ENCODE measurements at regions not wholly inside any gene's neighbourhood (a gene's known extent, or its start where the extent isn't known, plus 50 kb on each side); places are given as distances from the start of the nearest gene placed in this dataset.

DNA sequence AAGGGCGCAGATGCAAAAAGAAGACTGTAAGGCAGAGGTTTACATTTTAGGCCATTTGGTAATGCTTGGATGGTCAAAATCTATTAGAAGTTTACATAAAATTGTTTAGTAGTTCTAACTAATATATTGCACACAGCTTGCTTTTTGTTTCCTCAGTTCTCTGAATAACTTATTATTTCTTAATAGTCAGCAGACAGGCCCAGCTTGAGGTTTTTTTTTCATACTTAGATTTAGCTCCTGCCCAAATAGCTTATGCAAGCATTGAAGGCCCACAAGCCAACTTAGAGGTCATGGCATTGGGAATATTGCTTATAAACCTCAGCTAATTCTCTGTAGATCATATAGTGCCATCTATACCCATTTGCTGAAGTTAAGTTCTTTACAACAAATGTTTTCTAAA is 172.5 kb downstream of the RAP2B start:
- TF ChIP-seq, protein P1, sequence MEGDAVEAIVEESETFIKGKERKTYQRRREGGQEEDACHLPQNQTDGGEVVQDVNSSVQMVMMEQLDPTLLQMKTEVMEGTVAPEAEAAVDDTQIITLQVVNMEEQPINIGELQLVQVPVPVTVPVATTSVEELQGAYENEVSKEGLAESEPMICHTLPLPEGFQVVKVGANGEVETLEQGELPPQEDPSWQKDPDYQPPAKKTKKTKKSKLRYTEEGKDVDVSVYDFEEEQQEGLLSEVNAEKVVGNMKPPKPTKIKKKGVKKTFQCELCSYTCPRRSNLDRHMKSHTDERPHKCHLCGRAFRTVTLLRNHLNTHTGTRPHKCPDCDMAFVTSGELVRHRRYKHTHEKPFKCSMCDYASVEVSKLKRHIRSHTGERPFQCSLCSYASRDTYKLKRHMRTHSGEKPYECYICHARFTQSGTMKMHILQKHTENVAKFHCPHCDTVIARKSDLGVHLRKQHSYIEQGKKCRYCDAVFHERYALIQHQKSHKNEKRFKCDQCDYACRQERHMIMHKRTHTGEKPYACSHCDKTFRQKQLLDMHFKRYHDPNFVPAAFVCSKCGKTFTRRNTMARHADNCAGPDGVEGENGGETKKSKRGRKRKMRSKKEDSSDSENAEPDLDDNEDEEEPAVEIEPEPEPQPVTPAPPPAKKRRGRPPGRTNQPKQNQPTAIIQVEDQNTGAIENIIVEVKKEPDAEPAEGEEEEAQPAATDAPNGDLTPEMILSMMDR (IDR thresholded peaks at IDR 0.05; ENCODE audit: low read depth, low read length): no peak
- TF ChIP-seq EZH2phosphoT487 (IDR thresholded peaks at IDR 0.05; ENCODE audit: low read depth): no peak
